Keratinocyte (primary cell): ENCODE measurements at regions not wholly inside any gene's neighbourhood (a gene's known extent, or its start where the extent isn't known, plus 50 kb on each side); places are given as distances from the start of the nearest gene placed in this dataset.

Source experiments
- DNase-seq: peaks from one replicate; pipeline ENCODE4 v3.0.0-alpha.2; 2011; ENCODE audit warnings: low read depth, missing footprints, low spot score
- FAIRE-seq: peaks from 2 replicates; lab custom pipeline; 2011; peaks lifted over from hg19 to GRCh38; lab: Jason Lieb, UNC
- H2AFZ ChIP-seq: 2 replicates; pipeline ENCODE4 v1.6.0; 2012; ENCODE audit warnings: low read length, control low read depth, inconsistent platforms; ENCODE audit not compliant: control insufficient read depth
- H3K27ac ChIP-seq: 2 replicates; pipeline ENCODE4 v1.5.1; 2011; ENCODE audit warnings: low read length; ENCODE audit not compliant: control insufficient read depth, insufficient read depth
- H3K27me3 ChIP-seq: 3 replicates; pipeline ENCODE4 v1.6.0; 2011; ENCODE audit warnings: low read length; ENCODE audit not compliant: control insufficient read depth, insufficient read depth; ENCODE audit errors: extremely low read depth
- H3K36me3 ChIP-seq, 2 experiments: 2 replicates in 1 of 2; 3 replicates in 1 of 2; pipeline ENCODE4 v1.5.1; 2011; ENCODE audit warnings: low read length in 2 of 2, mild to moderate bottlenecking in 1 of 2; ENCODE audit not compliant: control insufficient read depth in 2 of 2, insufficient read depth in 2 of 2; ENCODE audit errors: extremely low read depth in 1 of 2
- H3K4me1 ChIP-seq: 3 replicates; pipeline ENCODE4 v1.5.1; 2011; ENCODE audit warnings: low read length; ENCODE audit not compliant: control insufficient read depth, insufficient read depth; ENCODE audit errors: extremely low read depth
- H3K4me2 ChIP-seq: 3 replicates; pipeline ENCODE4 v1.6.0; 2011; ENCODE audit warnings: low read depth, low read length; ENCODE audit not compliant: control insufficient read depth, insufficient read depth; ENCODE audit errors: extremely low read depth
- H3K4me3 ChIP-seq, 3 experiments: fragments of 200-600 bp in 1 of 3; sonication (generic) in 1 of 3; 2 replicates in 2 of 3; 3 replicates in 1 of 3; pipeline ENCODE4 v1.5.1; 2011 to 2016; ENCODE audit warnings: low read length in 3 of 3, mild to moderate bottlenecking in 3 of 3, control low read depth in 2 of 3, inconsistent platforms in 1 of 3, low read depth in 1 of 3, mixed read lengths in 1 of 3, mixed run types in 1 of 3, moderate library complexity in 1 of 3; ENCODE audit not compliant: control insufficient read depth in 2 of 3, insufficient read depth in 2 of 3; ENCODE audit errors: extremely low read depth in 1 of 3
- H3K79me2 ChIP-seq: 2 replicates; pipeline ENCODE4 v1.6.0; 2012; ENCODE audit warnings: low read length; ENCODE audit not compliant: control insufficient read depth, insufficient read depth
- H3K9ac ChIP-seq: 3 replicates; pipeline ENCODE4 v1.6.0; 2011; ENCODE audit warnings: low read length; ENCODE audit not compliant: control insufficient read depth, insufficient read depth; ENCODE audit errors: extremely low read depth
- H3K9me1 ChIP-seq: 3 replicates; pipeline ENCODE4 v1.6.0; 2011; ENCODE audit warnings: low read length; ENCODE audit not compliant: control insufficient read depth, insufficient read depth; ENCODE audit errors: extremely low read depth
- H3K9me3 ChIP-seq: 2 replicates; pipeline ENCODE4 v1.5.1; 2012; ENCODE audit warnings: low read depth, low read length; ENCODE audit not compliant: control insufficient read depth
- H4K20me1 ChIP-seq: 3 replicates; pipeline ENCODE4 v1.6.0; 2011; ENCODE audit warnings: low read length; ENCODE audit not compliant: control insufficient read depth, insufficient read depth; ENCODE audit errors: extremely low read depth
- CTCF ChIP-seq, 3 experiments: IDR thresholded peaks in 1 of 3; conservative IDR thresholded peaks in 1 of 3; optimal IDR thresholded peaks in 1 of 3; 2 replicates in 2 of 3; 3 replicates in 1 of 3; pipeline versions ENCODE3 to v1.5.1; 2011; ENCODE audit warnings: low read length in 3 of 3, mild to moderate bottlenecking in 3 of 3, moderate library complexity in 2 of 3, control low read depth in 1 of 3, inconsistent platforms in 1 of 3; ENCODE audit not compliant: insufficient read depth in 2 of 3; ENCODE audit errors: extremely low read depth in 1 of 3
- EZH2 ChIP-seq: IDR thresholded peaks from one replicate; pipeline ENCODE4 v1.6.1; 2012; ENCODE audit warnings: inconsistent platforms, mild to moderate bottlenecking, low read length, moderate library complexity
- dilution Hi-C: fragments of 300-500 bp; cut with MboI; formaldehyde crosslinking; loops from one replicate; pipeline ENCODE4 v1.7.0; 2020; ENCODE audit warnings: low sequenced_read_pairs; ENCODE audit not compliant: extremely low pct_ligation_motif_present

- no peaks in the 10 kb centered on the region for H3K36me3 ChIP-seq
- H4K20me1 ChIP-seq = no peaks in the 10 kb centered on the region
- H2AFZ ChIP-seq = no peak overlapping the region
- no peak for TF ChIP-seq CTCF (optimal IDR thresholded peaks at IDR 0.05 in 1 of 3, IDR thresholded peaks at IDR 0.05 in 1 of 3, conservative IDR thresholded peaks at IDR 0.05 in 1 of 3; ENCODE audit: extremely low read depth in 1 of 3, insufficient read depth in 2 of 3, low read length in 3 of 3)
- TF ChIP-seq EZH2 = no peak
- no peaks in the 10 kb centered on the region for H3K9me1 ChIP-seq
- dilution Hi-C loops = no loop called here
- H3K4me3 ChIP-seq = no peak overlapping the region
- no peak overlapping the region for H3K4me2 ChIP-seq
- H3K79me2 ChIP-seq = no peaks in the 10 kb centered on the region
- FAIRE-seq (no peak), DNase-seq (no peak)
- no peak overlapping the region for H3K27ac ChIP-seq
- H3K4me1 ChIP-seq = no peaks in the 10 kb centered on the region
- H3K9me3 ChIP-seq = no peaks in the 10 kb centered on the region
- no peaks in the 10 kb centered on the region for H3K27me3 ChIP-seq
- no peak overlapping the region for H3K9ac ChIP-seq
These were observed 480.9 kb downstream of the ZNF536 start for GRCh38 chr19:30853036-30853435.

DNA sequence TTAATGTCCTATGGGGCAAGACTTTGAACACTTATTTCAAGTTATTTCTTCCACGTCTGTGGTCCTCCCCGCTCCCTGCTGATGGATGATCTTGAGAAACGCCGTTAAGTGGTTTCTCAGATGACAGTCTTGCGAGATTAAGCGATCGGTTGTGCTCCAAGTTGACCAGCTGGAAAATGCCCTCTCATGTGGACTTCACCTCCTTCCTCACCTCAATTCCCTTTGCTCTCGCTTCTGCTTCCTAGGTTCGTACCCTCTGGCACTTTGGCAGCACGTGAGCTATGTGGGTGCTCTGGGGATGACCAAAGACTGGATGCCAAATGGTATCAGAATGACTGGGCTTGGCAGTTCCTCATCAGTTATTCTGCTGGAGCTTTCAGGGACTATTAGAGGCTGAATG, 480.0 kb downstream of the ZNF536 start:
- DNase-seq = no peak
- no peak overlapping the region for H2AFZ ChIP-seq
- H3K79me2 ChIP-seq = no peaks in the 10 kb centered on the region
- H4K20me1 ChIP-seq = no peaks in the 10 kb centered on the region
- no peak overlapping the region for H3K4me3 ChIP-seq
- FAIRE-seq = no peak
- no peaks in the 10 kb centered on the region for H3K9me1 ChIP-seq
- H3K27me3 ChIP-seq = no peaks in the 10 kb centered on the region
- H3K27ac ChIP-seq = no peak overlapping the region
- no peak overlapping the region for H3K4me2 ChIP-seq
- H3K4me1 ChIP-seq = no peaks in the 10 kb centered on the region
- dilution Hi-C loops = no loop called here
- TF ChIP-seq EZH2 (no peak), CTCF (optimal IDR thresholded peaks at IDR 0.05 in 1 of 3, IDR thresholded peaks at IDR 0.05 in 1 of 3, conservative IDR thresholded peaks at IDR 0.05 in 1 of 3; ENCODE audit: extremely low read depth in 1 of 3, insufficient read depth in 2 of 3, low read length in 3 of 3) (no peak)
- H3K36me3 ChIP-seq = no peaks in the 10 kb centered on the region
- H3K9ac ChIP-seq = no peak overlapping the region
- H3K9me3 ChIP-seq = no peaks in the 10 kb centered on the region
